ENCODE measurements at regions not wholly inside any gene's neighbourhood (a gene's known extent, or its start where the extent isn't known, plus 50 kb on each side); places are given as distances from the start of the nearest gene placed in this dataset.

- no peaks in the 10 kb centered on the region for H3K36me3 ChIP-seq
- DNase-seq = no peak
- TF ChIP-seq CTCF (IDR thresholded peaks at IDR 0.05) (no peak), POLR2A (IDR thresholded peaks at IDR 0.05) (no peak)
- no peaks in the 10 kb centered on the region for H3K4me1 ChIP-seq
- intact Hi-C loops (cut with DNase I) = no loop called here
- H3K9me3 ChIP-seq = no peaks in the 10 kb centered on the region
- 75 to 85% methylated on average over 2 of the region's 2 CpGs for WGBS, 2 donors
- no peak overlapping the region for H3K27ac ChIP-seq
- no peaks in the 10 kb centered on the region for H3K27me3 ChIP-seq
- H3K4me3 ChIP-seq (replicated peaks in 1 of 3) = no peak overlapping the region
These were observed 331.1 kb upstream of the KLF12 start for GRCh38 chr13:74465271-74465670.

GRCh38 chr13:74464670-74465069 lies 330.5 kb upstream of the KLF12 start:
- DNase-seq = no peak
- H3K36me3 ChIP-seq = no peaks in the 10 kb centered on the region
- H3K27ac ChIP-seq = no peak overlapping the region
- 76 to 77% methylated on average over 3 of the region's 3 CpGs for WGBS, 2 donors
- H3K9me3 ChIP-seq = no peaks in the 10 kb centered on the region
- no peaks in the 10 kb centered on the region for H3K4me1 ChIP-seq
- no peaks in the 10 kb centered on the region for H3K27me3 ChIP-seq
- TF ChIP-seq POLR2A (IDR thresholded peaks at IDR 0.05) (no peak), CTCF (IDR thresholded peaks at IDR 0.05) (no peak)
- intact Hi-C loops (cut with DNase I) = no loop called here
- no peak overlapping the region for H3K4me3 ChIP-seq (replicated peaks in 1 of 3)

- Histone ChIP-seq H3K27me3 (no peaks in the 10 kb centered on the region), H3K36me3 (no peaks in the 10 kb centered on the region), H3K4me1 (no peaks in the 10 kb centered on the region), H3K9me3 (no peaks in the 10 kb centered on the region), H3K4me3 (replicated peaks in 1 of 3) (no peak overlapping the region), H3K27ac (no peak overlapping the region)
- DNase-seq = no peak
- intact Hi-C loops (cut with DNase I) = no loop called here
- TF ChIP-seq CTCF (IDR thresholded peaks at IDR 0.05) (no peak), POLR2A (IDR thresholded peaks at IDR 0.05) (no peak)
- WGBS, 2 donors = 93% methylated on average over 2 of the region's 2 CpGs
These were observed 326.8 kb upstream of the KLF12 start for GRCh38 chr13:74461011-74461410.

- intact Hi-C loops (cut with DNase I) = no loop called here
- WGBS, 2 donors = 41 to 68% methylated on average over 2 of the region's 2 CpGs
- Histone ChIP-seq H3K36me3 (no peaks in the 10 kb centered on the region), H3K4me3 (replicated peaks in 1 of 3) (no peak overlapping the region), H3K27ac (no peak overlapping the region), H3K4me1 (no peaks in the 10 kb centered on the region), H3K27me3 (no peaks in the 10 kb centered on the region), H3K9me3 (no peaks in the 10 kb centered on the region)
- TF ChIP-seq POLR2A (IDR thresholded peaks at IDR 0.05) = no peak
- no peak for TF ChIP-seq CTCF (IDR thresholded peaks at IDR 0.05)
- no peak for DNase-seq
These were observed 318.7 kb upstream of the KLF12 start for GRCh38 chr13:74452881-74453280.

GRCh38 chr13:74452176-74452575 lies 318.0 kb upstream of the KLF12 start:
- WGBS, 2 donors = 70 to 74% methylated on average over 2 of the region's 2 CpGs
- intact Hi-C loops (cut with DNase I) = no loop called here
- no peak for DNase-seq
- TF ChIP-seq POLR2A (IDR thresholded peaks at IDR 0.05) (no peak), CTCF (IDR thresholded peaks at IDR 0.05) (no peak)
- Histone ChIP-seq H3K36me3 (no peaks in the 10 kb centered on the region), H3K27me3 (no peaks in the 10 kb centered on the region), H3K27ac (no peak overlapping the region), H3K4me1 (no peaks in the 10 kb centered on the region), H3K4me3 (replicated peaks in 1 of 3) (no peak overlapping the region), H3K9me3 (no peaks in the 10 kb centered on the region)
